Hepatocyte (in vitro differentiated cells): ENCODE measurements at regions not wholly inside any gene's neighbourhood (a gene's known extent, or its start where the extent isn't known, plus 50 kb on each side); places are given as distances from the start of the nearest gene placed in this dataset.

ENCODE experiments used
- EZH2 ChIP-seq: fragments of 200-600 bp; sonication (generic); IDR thresholded peaks from 2 replicates; pipeline ENCODE4 v1.6.1; 2016; ENCODE audit warnings: antibody characterized with exemption, mild to moderate bottlenecking, borderline replicate concordance
- EZH2phosphoT487 ChIP-seq: fragments of 200-600 bp; sonication (generic); IDR thresholded peaks from one replicate; pipeline ENCODE4 v1.6.1; 2018; ENCODE audit warnings: antibody characterized with exemption, mild to moderate bottlenecking, low read depth, moderate library complexity; ENCODE audit not compliant: unreplicated experiment, severe bottlenecking
- TF ChIP-seq, protein P1 (sequence below): fragments of 200-600 bp; sonication (generic); IDR thresholded peaks from 2 replicates; pipeline ENCODE4 v1.5.1; 2016; ENCODE audit warnings: antibody characterized with exemption, mild to moderate bottlenecking; ENCODE audit not compliant: poor library complexity

DNA sequence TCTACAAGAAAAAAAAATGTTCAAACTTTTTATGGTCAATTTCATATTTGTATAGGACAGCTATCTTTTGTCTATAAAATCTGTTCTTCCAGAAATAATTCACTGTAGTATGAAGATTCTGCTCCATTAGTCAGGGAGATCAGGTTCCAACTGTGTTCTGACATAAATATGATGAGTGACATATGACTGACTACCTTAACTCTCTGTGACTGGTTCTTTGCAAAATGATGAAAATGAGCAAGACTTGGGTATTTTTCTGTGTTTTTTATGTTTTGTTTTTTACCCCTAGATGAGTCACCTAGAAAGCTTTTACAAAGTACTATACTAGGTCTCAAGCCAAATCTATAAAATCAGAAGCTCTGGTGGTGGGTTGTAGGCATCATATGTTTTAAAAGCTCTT is 229.6 kb downstream of the MMUT start:
- TF ChIP-seq, protein P1, sequence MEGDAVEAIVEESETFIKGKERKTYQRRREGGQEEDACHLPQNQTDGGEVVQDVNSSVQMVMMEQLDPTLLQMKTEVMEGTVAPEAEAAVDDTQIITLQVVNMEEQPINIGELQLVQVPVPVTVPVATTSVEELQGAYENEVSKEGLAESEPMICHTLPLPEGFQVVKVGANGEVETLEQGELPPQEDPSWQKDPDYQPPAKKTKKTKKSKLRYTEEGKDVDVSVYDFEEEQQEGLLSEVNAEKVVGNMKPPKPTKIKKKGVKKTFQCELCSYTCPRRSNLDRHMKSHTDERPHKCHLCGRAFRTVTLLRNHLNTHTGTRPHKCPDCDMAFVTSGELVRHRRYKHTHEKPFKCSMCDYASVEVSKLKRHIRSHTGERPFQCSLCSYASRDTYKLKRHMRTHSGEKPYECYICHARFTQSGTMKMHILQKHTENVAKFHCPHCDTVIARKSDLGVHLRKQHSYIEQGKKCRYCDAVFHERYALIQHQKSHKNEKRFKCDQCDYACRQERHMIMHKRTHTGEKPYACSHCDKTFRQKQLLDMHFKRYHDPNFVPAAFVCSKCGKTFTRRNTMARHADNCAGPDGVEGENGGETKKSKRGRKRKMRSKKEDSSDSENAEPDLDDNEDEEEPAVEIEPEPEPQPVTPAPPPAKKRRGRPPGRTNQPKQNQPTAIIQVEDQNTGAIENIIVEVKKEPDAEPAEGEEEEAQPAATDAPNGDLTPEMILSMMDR, result no peak
- TF ChIP-seq EZH2, result no peak
- TF ChIP-seq EZH2phosphoT487, result no peak
